Limb (tissue), 2 donors: ENCODE measurements at regions not wholly inside any gene's neighbourhood (a gene's known extent, or its start where the extent isn't known, plus 50 kb on each side); places are given as distances from the start of the nearest gene placed in this dataset.
"Not testable (repeated sequence)": the region's sequence is repeated elsewhere in the genome, so short reads cannot be mapped to it uniquely, and the experiment has no call there.

ENCODE experiments used
- DNase-seq, 2 donors: peaks; one replicate each; pipeline ENCODE4 v3.0.0-alpha.2; 2016; ENCODE audit errors: extremely low spot score in 2 of 2

GRCh38 chr5:83889971-83890745, 169.5 kb upstream of the HAPLN1 start:
- peak in 1 of 2 donors; percentile 8 for DNase-seq

GRCh38 chr5:83877911-83878706, 157.5 kb upstream of the HAPLN1 start:
- peak in 1 of 2 donors; percentile 31 for DNase-seq

GRCh38 chr5:83871533-83872395, 151.1 kb upstream of the HAPLN1 start:
- no peak for DNase-seq

- no peak for DNase-seq
These were observed 145.5 kb upstream of the HAPLN1 start for GRCh38 chr5:83866181-83866580.

GRCh38 chr5:83865579-83865978, 144.9 kb upstream of the HAPLN1 start:
- DNase-seq: no peak

- DNase-seq: no peak
These were observed 144.0 kb upstream of the HAPLN1 start for GRCh38 chr5:83864652-83865051.

GRCh38 chr5:83857341-83857740, 136.7 kb upstream of the HAPLN1 start:
- DNase-seq: no peak

GRCh38 chr5:83856881-83857280, 136.2 kb upstream of the HAPLN1 start:
- DNase-seq: no peak

GRCh38 chr5:83850412-83850811, 129.8 kb upstream of the HAPLN1 start:
- DNase-seq: not testable (repeated sequence)

GRCh38 chr5:83848941-83849340, 128.3 kb upstream of the HAPLN1 start:
- no peak for DNase-seq

GRCh38 chr5:83846624-83847350, 126.1 kb upstream of the HAPLN1 start:
- DNase-seq: no peak

GRCh38 chr5:83844449-83845068, 123.9 kb upstream of the HAPLN1 start:
- peak; percentile 43 to 49 for DNase-seq

GRCh38 chr5:83839788-83840187, 119.1 kb upstream of the HAPLN1 start:
- no peak for DNase-seq

GRCh38 chr5:83839256-83839655, 118.6 kb upstream of the HAPLN1 start:
- DNase-seq: no peak

GRCh38 chr5:83837265-83837907, 116.7 kb upstream of the HAPLN1 start:
- peak in 1 of 2 donors; percentile 16 for DNase-seq

- DNase-seq: no peak
These were observed 113.7 kb upstream of the HAPLN1 start for GRCh38 chr5:83834306-83834705.

- no peak for DNase-seq
These were observed 111.2 kb upstream of the HAPLN1 start for GRCh38 chr5:83831834-83832233.

- DNase-seq: no peak
These were observed 106.5 kb upstream of the HAPLN1 start for GRCh38 chr5:83827111-83827557.

- no peak for DNase-seq
These were observed 96.9 kb upstream of the HAPLN1 start for GRCh38 chr5:83817591-83817990.

GRCh38 chr5:83815661-83816060, 95.0 kb upstream of the HAPLN1 start:
- DNase-seq: no peak
